DOHH2 (cell line): ENCODE measurements at regions not wholly inside any gene's neighbourhood (a gene's known extent, or its start where the extent isn't known, plus 50 kb on each side); places are given as distances from the start of the nearest gene placed in this dataset.

Experiments
- EZH2phosphoT487 ChIP-seq: fragments of 200-600 bp; sonication (generic); IDR thresholded peaks from 2 replicates; pipeline ENCODE4 v1.6.1; 2017; ENCODE audit warnings: borderline replicate concordance, mild to moderate bottlenecking, antibody characterized with exemption, low read length, moderate library complexity, mixed read lengths
- TF ChIP-seq, protein P1 (sequence below): fragments of 200-600 bp; sonication (generic); IDR thresholded peaks from one replicate; pipeline ENCODE4 v1.5.1; 2014; ENCODE audit warnings: antibody characterized with exemption, mild to moderate bottlenecking, low read depth, low read length; ENCODE audit not compliant: poor library complexity, severe bottlenecking

DNA sequence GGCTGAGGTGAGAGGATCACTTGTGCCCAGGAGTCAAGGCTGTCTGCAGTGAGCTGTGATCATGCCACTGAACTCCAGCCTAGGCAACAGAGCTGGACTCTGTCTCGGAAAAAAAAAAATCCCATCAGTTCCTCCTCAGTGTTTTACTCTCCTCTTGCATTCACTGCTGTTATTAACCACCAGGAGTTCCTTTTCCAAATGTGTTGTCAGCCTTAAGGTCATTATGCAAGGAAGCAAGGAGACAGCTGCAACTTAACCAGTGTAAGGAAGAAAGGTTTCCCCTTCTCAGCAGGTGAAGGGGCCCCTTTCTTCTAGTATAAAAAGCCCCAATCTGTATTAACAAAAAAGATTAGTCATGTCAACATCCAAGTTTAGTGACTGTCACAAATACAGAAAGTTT, 86.6 kb upstream of the LEP start:
- TF ChIP-seq, protein P1, sequence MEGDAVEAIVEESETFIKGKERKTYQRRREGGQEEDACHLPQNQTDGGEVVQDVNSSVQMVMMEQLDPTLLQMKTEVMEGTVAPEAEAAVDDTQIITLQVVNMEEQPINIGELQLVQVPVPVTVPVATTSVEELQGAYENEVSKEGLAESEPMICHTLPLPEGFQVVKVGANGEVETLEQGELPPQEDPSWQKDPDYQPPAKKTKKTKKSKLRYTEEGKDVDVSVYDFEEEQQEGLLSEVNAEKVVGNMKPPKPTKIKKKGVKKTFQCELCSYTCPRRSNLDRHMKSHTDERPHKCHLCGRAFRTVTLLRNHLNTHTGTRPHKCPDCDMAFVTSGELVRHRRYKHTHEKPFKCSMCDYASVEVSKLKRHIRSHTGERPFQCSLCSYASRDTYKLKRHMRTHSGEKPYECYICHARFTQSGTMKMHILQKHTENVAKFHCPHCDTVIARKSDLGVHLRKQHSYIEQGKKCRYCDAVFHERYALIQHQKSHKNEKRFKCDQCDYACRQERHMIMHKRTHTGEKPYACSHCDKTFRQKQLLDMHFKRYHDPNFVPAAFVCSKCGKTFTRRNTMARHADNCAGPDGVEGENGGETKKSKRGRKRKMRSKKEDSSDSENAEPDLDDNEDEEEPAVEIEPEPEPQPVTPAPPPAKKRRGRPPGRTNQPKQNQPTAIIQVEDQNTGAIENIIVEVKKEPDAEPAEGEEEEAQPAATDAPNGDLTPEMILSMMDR: no peak
- TF ChIP-seq EZH2phosphoT487: no peak
